Osteocyte (in vitro differentiated cells): ENCODE measurements at regions not wholly inside any gene's neighbourhood (a gene's known extent, or its start where the extent isn't known, plus 50 kb on each side); places are given as distances from the start of the nearest gene placed in this dataset.

Experiments used
- DNase-seq: peaks from one replicate; pipeline ENCODE4 v3.0.0; 2021; ENCODE audit warnings: mixed read lengths; ENCODE audit not compliant: unreplicated experiment; ENCODE audit errors: extremely low spot score
- H3K27ac Mint-ChIP-seq: one replicate; pipeline ENCODE4 v1.8.0; 2021; ENCODE audit warnings: mild to moderate bottlenecking, mixed read lengths; ENCODE audit not compliant: unreplicated experiment
- H3K27me3 Mint-ChIP-seq: one replicate; pipeline ENCODE4 v1.8.0; 2021; ENCODE audit warnings: mixed read lengths; ENCODE audit not compliant: unreplicated experiment
- H3K36me3 Mint-ChIP-seq: one replicate; pipeline ENCODE4 v1.8.0; 2021; ENCODE audit warnings: mixed read lengths; ENCODE audit not compliant: unreplicated experiment
- H3K4me1 Mint-ChIP-seq: one replicate; pipeline ENCODE4 v1.8.0; 2021; ENCODE audit warnings: mixed read lengths; ENCODE audit not compliant: unreplicated experiment
- H3K4me3 Mint-ChIP-seq: one replicate; pipeline ENCODE4 v1.8.0; 2021; ENCODE audit warnings: mild to moderate bottlenecking, moderate library complexity, mixed read lengths; ENCODE audit not compliant: unreplicated experiment
- H3K9me3 Mint-ChIP-seq: one replicate; pipeline ENCODE4 v1.8.0; 2021; ENCODE audit warnings: mixed read lengths; ENCODE audit not compliant: unreplicated experiment
- CTCF ChIP-seq: fragments of 200-600 bp; sonication (generic); IDR thresholded peaks from 2 replicates; pipeline ENCODE4 v1.5.0; 2021; ENCODE audit warnings: antibody characterized with exemption, mild to moderate bottlenecking, moderate library complexity

GRCh38 chr22:46096051-46096450 is 54.3 kb upstream of the PPARA start:
- Mint-ChIP-seq H3K36me3 (peaks cover 18% of the 10 kb centered on the region), H3K4me3 (no peak overlapping the region), H3K27ac (no peak overlapping the region), H3K9me3 (no peaks in the 10 kb centered on the region), H3K4me1 (peaks cover 29% of the 10 kb centered on the region), H3K27me3 (no peaks in the 10 kb centered on the region)
- no peak for TF ChIP-seq CTCF
- DNase-seq: no peak

GRCh38 chr22:46096706-46097230 is 53.6 kb upstream of the PPARA start:
- H3K27ac Mint-ChIP-seq: no peak overlapping the region
- peaks cover 24% of the 10 kb centered on the region for H3K36me3 Mint-ChIP-seq
- peaks cover 33% of the 10 kb centered on the region for H3K4me1 Mint-ChIP-seq
- TF ChIP-seq CTCF: no peak
- no peak overlapping the region for H3K4me3 Mint-ChIP-seq
- DNase-seq: no peak
- H3K9me3 Mint-ChIP-seq: no peaks in the 10 kb centered on the region
- H3K27me3 Mint-ChIP-seq: no peaks in the 10 kb centered on the region

- Mint-ChIP-seq H3K4me1 (peaks cover 33% of the 10 kb centered on the region), H3K9me3 (no peaks in the 10 kb centered on the region), H3K4me3 (no peak overlapping the region), H3K27ac (peak overlapping the region; percentile 62), H3K36me3 (peaks cover 22% of the 10 kb centered on the region), H3K27me3 (no peaks in the 10 kb centered on the region)
- DNase-seq: no peak
- no peak for TF ChIP-seq CTCF
Measured at GRCh38 chr22:46097268-46097900, 52.9 kb upstream of the PPARA start.

- peaks cover 38% of the 10 kb centered on the region for H3K4me1 Mint-ChIP-seq
- H3K9me3 Mint-ChIP-seq: no peaks in the 10 kb centered on the region
- no peak overlapping the region for H3K4me3 Mint-ChIP-seq
- TF ChIP-seq CTCF: no peak
- H3K27ac Mint-ChIP-seq: peak overlapping the region; percentile 73
- H3K36me3 Mint-ChIP-seq: peaks cover 26% of the 10 kb centered on the region
- no peak for DNase-seq
- H3K27me3 Mint-ChIP-seq: no peaks in the 10 kb centered on the region
Measured at GRCh38 chr22:46098525-46099475, 51.5 kb upstream of the PPARA start.

- no peak for DNase-seq
- Mint-ChIP-seq H3K27me3 (no peaks in the 10 kb centered on the region), H3K4me3 (no peak overlapping the region), H3K36me3 (peaks cover 26% of the 10 kb centered on the region), H3K9me3 (no peaks in the 10 kb centered on the region), H3K4me1 (peaks cover 35% of the 10 kb centered on the region), H3K27ac (peak overlapping the region; percentile 50)
- no peak for TF ChIP-seq CTCF
Measured at GRCh38 chr22:46099740-46100139, 50.6 kb upstream of the PPARA start.
